ENCODE measurements at regions not wholly inside any gene's neighbourhood (a gene's known extent, or its start where the extent isn't known, plus 50 kb on each side); places are given as distances from the start of the nearest gene placed in this dataset.

GRCh38 chr3:170776887-170777563, 93.0 kb downstream of the RPL22L1 start:
- TF ChIP-seq YY1 (IDR thresholded peaks at IDR 0.05; ENCODE audit: insufficient read depth, insufficient read length) (no peak), ZNF274 (IDR thresholded peaks at IDR 0.05; ENCODE audit: low read depth, low read length) (no peak), SUZ12 (IDR thresholded peaks at IDR 0.05; ENCODE audit: extremely low read depth, insufficient read depth, insufficient read length) (no peak)
